ENCODE measurements at regions not wholly inside any gene's neighbourhood (a gene's known extent, or its start where the extent isn't known, plus 50 kb on each side); places are given as distances from the start of the nearest gene placed in this dataset.

DNA sequence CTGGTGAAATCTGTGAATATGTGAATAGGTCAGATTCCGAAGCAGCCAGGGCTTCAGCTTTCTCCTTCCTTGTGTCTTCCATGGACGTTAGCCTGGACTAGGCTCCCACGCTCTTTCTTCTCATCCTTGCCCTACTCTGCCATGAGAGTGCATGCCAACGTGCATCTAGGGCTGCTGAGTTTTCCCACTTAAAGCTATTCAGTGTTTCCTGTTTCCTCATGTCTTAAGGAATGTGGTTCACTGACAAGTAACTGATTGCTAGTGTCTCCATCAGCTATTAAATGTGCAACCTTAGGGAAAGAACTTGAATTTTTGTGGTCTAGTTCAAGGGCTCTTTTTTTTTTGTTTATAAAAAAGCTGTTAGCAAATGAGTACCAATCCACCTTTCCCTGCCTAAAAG lies 642.3 kb upstream of the LINC00305 start:
- no peak for TF ChIP-seq POLR2AphosphoS5 (IDR thresholded peaks at IDR 0.05)
- TF ChIP-seq, protein P1, sequence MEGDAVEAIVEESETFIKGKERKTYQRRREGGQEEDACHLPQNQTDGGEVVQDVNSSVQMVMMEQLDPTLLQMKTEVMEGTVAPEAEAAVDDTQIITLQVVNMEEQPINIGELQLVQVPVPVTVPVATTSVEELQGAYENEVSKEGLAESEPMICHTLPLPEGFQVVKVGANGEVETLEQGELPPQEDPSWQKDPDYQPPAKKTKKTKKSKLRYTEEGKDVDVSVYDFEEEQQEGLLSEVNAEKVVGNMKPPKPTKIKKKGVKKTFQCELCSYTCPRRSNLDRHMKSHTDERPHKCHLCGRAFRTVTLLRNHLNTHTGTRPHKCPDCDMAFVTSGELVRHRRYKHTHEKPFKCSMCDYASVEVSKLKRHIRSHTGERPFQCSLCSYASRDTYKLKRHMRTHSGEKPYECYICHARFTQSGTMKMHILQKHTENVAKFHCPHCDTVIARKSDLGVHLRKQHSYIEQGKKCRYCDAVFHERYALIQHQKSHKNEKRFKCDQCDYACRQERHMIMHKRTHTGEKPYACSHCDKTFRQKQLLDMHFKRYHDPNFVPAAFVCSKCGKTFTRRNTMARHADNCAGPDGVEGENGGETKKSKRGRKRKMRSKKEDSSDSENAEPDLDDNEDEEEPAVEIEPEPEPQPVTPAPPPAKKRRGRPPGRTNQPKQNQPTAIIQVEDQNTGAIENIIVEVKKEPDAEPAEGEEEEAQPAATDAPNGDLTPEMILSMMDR (IDR thresholded peaks at IDR 0.05) = no peak
- no peak for TF ChIP-seq POLR2A (IDR thresholded peaks at IDR 0.05; ENCODE audit: low read depth)
- no peak for TF ChIP-seq EP300 (IDR thresholded peaks at IDR 0.05)

Measured in esophagus muscularis mucosa (tissue), 4 donors.